GM12865 (cell line): ENCODE measurements at regions not wholly inside any gene's neighbourhood (a gene's known extent, or its start where the extent isn't known, plus 50 kb on each side); places are given as distances from the start of the nearest gene placed in this dataset.

Experiments
- DNase-seq: peaks from one replicate; pipeline ENCODE4 v3.0.0; 2010; ENCODE audit warnings: low read depth
- H3K4me3 ChIP-seq: 2 replicates; pipeline ENCODE4 v1.5.1; 2011; ENCODE audit warnings: mild to moderate bottlenecking, low read depth, low read length, control low read depth
- TF ChIP-seq, protein P1 (sequence below): IDR thresholded peaks from 2 replicates; pipeline ENCODE4 v1.5.1; 2011; ENCODE audit warnings: low read length, control low read depth, low read depth, inconsistent platforms; ENCODE audit not compliant: insufficient read depth; ENCODE audit errors: missing control alignments

DNA sequence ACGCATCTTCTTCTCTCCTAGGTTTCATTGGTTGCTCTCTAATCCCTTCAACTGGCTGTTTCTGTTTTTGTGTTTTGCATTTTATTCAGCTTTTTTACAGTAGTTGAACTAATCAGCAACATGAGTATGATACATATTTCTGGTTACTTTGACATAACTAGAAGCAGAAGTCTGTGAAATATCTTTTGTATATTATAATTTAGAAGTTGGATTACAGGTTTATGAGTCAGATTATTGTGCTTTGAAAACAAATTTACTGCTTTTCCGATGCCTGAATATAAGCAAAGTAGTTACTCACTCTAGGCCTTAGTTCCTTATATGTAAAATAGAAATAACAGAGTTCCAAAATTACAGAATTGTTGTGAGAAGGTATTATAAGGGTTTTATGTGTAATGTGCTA is 96.2 kb upstream of the MEOX2 start:
- TF ChIP-seq, protein P1, sequence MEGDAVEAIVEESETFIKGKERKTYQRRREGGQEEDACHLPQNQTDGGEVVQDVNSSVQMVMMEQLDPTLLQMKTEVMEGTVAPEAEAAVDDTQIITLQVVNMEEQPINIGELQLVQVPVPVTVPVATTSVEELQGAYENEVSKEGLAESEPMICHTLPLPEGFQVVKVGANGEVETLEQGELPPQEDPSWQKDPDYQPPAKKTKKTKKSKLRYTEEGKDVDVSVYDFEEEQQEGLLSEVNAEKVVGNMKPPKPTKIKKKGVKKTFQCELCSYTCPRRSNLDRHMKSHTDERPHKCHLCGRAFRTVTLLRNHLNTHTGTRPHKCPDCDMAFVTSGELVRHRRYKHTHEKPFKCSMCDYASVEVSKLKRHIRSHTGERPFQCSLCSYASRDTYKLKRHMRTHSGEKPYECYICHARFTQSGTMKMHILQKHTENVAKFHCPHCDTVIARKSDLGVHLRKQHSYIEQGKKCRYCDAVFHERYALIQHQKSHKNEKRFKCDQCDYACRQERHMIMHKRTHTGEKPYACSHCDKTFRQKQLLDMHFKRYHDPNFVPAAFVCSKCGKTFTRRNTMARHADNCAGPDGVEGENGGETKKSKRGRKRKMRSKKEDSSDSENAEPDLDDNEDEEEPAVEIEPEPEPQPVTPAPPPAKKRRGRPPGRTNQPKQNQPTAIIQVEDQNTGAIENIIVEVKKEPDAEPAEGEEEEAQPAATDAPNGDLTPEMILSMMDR, result no peak
- H3K4me3 ChIP-seq, result no peak overlapping the region
- no peak for DNase-seq

DNA sequence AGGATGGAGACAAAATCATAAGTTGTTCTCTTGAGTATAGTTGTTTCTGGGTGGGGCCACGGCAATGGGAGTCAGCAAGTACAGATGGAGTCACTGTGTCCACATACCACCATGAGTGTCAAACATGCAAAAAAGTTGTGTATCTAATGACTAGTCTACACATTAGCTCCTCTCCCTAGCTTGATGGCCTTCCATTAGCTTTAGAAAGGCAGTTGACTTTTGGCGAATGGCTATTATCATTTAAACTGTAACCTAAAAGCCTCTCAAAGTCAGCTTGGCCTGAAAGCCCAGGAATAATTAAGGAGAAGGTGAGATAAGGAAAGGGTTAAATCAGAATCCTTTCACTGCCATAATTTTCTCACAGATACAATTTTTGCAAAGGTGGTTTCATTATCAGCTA is 95.5 kb upstream of the MEOX2 start:
- TF ChIP-seq, protein P1, result no peak
- H3K4me3 ChIP-seq, result no peak overlapping the region
- no peak for DNase-seq

DNA sequence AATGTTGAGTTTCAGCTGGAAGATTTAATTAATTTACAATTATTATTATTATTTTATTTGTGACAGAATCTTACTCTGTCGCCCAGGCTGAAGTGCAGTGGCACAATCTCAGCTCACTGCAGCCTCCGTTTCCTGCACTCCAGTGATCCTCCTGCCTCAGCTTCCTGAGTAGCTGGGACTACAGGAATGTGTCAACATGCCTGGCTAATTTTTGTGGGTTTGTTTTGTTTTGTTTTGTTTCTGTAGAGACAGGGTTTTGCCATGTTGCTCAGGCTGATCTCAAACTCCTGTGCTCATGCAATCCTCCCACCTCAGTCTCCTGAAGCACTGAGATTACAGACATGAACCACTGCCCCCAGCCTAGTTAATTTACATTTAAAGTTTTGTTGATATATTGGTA is 93.8 kb upstream of the MEOX2 start:
- no peak overlapping the region for H3K4me3 ChIP-seq
- TF ChIP-seq, protein P1, result no peak
- DNase-seq, result no peak

DNA sequence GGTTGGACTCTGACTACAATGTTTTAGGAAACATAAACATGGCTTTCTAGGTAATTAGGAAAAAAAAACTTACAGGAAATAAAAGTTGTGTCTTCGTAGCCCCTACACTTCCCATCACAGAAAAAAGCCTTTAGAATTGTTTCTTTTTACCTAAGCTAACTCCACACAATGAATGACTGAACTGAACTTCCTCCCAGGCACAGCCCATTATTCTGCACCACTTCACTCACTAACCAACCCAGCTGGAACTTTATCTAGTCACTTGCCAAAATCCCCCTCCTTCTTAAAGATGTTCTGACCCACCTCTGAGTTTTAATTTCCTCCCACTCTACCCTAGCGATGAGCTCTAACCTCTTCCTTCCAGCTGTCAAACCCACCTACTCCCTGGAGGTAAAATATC is 91.7 kb upstream of the MEOX2 start:
- H3K4me3 ChIP-seq, result no peak overlapping the region
- no peak for DNase-seq
- TF ChIP-seq, protein P1, result no peak

DNA sequence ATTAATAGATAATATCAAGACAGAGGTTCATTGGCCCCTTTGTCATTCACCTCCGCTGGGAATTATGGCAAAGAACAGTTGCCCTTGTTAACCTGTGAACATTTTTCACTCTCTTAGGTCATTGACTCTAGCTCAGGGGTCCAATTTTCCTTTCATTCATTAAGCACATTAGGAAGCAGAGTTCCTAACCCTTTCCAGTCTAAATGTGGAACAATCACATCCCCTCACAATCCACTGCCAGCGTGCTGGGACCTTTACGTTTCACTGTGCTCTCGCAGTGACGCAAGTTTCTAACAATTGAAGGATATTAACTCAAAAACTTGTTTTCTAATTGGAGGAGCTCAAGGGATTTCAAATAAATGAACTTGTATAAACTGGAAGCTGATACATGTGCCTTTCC is 79.3 kb upstream of the MEOX2 start:
- no peak for DNase-seq
- no peak overlapping the region for H3K4me3 ChIP-seq
- TF ChIP-seq, protein P1, result no peak

DNA sequence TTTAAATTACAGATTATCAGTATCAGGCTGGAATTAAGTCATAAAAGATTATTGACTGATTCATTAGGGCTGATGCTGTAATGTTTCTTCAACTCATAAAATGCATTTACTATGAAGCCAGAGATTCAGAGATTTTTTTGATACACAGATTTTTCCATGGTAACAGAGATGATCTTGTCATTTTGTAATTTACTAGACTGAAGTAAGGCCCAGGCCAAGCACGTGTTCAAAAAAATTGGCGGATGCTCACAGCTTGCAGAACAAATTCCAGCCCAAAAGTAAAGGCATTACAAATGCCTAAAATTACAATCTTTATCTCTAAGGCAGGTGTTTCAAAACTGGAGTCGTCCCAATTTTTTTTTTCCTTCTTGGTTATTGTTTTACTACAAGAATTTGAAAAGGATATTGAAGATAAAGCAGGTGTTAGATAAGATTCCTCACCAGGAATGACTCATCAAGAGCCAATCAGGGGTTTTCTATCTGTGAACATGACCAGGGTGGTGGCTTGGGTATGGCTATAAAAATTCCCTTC is 78.4 kb upstream of the MEOX2 start:
- no peak overlapping the region for H3K4me3 ChIP-seq
- TF ChIP-seq, protein P1, result no peak
- DNase-seq, result no peak

DNA sequence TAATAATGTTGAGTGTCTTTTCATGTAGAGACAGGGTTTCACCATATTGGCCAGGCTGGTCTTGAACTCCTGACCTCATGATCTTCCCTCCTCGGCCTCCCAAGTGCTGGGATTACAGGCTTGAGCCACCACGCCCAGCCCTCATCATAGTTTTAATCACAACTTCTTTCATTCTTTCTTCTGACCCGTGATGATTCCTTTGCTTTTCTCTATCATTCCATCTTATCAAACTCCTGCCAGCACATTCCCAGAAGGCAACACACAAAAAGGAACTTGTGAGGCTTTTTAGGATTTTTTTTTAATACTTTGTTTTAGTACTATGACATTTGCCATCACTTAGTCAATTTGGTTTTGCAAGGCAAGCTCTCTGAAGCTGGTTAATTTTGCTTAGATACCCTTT is 77.5 kb upstream of the MEOX2 start:
- TF ChIP-seq, protein P1, result no peak
- DNase-seq, result no peak
- H3K4me3 ChIP-seq, result no peak overlapping the region
